ENCODE measurements at regions not wholly inside any gene's neighbourhood (a gene's known extent, or its start where the extent isn't known, plus 50 kb on each side); places are given as distances from the start of the nearest gene placed in this dataset.

DNA sequence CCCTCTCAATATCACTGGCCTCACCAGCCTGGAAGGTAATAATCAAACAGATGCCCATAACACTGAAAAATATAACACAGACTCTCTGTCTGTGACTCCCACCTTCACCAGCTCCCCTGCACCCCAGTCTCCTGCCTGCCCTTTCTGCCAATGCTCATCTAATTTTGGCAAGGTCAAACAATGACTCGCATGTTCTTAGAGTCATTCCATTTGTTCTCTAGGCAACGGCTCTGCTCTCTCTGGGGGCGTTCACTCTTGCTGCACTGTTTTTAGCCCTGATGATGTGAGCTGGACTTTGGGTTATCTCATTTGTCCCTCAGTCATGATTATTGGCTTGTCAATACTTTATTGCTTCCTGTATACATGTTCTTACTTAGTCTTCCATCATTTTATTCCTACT is 691.8 kb downstream of the FLRT2 start:
- Histone ChIP-seq H3K4me3 (ENCODE audit: low read length in 2 of 2) (no peak overlapping the region), H3K27me3 (ENCODE audit: control insufficient read depth in 2 of 2, insufficient read depth in 2 of 2, low read length in 2 of 2) (no peaks in the 10 kb centered on the region), H3K9ac (ENCODE audit: low read depth in 1 of 2, low read length in 2 of 2) (no peak overlapping the region), H3K36me3 (ENCODE audit: control insufficient read depth in 2 of 2, insufficient read depth in 2 of 2, low read length in 2 of 2) (no peaks in the 10 kb centered on the region), H3K4me1 (ENCODE audit: control insufficient read depth in 2 of 2, insufficient read depth in 2 of 2, low read length in 2 of 2) (no peaks in the 10 kb centered on the region), H3K27ac (ENCODE audit: low read depth in 2 of 2, low read length in 2 of 2) (no peak overlapping the region), H3K9me3 (ENCODE audit: control insufficient read depth in 2 of 2, low read length in 2 of 2) (no peaks in the 10 kb centered on the region)

DNA sequence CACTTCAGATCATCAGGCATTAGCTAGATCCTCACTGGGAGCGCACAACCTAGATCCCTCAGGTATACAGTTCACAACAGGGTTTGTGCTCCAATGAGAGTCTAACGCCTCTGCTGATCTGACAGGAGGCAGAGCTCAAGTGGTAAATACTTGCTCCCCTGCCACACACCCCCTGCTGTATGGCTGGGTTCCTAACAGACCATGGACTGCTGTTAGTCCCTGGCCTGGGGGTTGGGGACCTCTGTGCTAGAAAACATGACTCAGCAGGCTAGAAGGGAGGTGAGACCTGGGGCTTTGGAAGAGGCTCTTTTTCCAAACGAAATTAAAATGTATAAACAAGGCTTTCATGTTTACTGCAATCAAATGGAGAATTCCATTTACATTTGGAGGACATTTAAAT is 691.1 kb downstream of the FLRT2 start:
- H3K9me3 ChIP-seq (ENCODE audit: control insufficient read depth in 2 of 2, low read length in 2 of 2), result no peaks in the 10 kb centered on the region
- H3K4me1 ChIP-seq (ENCODE audit: control insufficient read depth in 2 of 2, insufficient read depth in 2 of 2, low read length in 2 of 2), result no peaks in the 10 kb centered on the region
- H3K27ac ChIP-seq (ENCODE audit: low read depth in 2 of 2, low read length in 2 of 2), result no peak overlapping the region
- H3K27me3 ChIP-seq (ENCODE audit: control insufficient read depth in 2 of 2, insufficient read depth in 2 of 2, low read length in 2 of 2), result no peaks in the 10 kb centered on the region
- H3K36me3 ChIP-seq (ENCODE audit: control insufficient read depth in 2 of 2, insufficient read depth in 2 of 2, low read length in 2 of 2), result no peaks in the 10 kb centered on the region
- H3K9ac ChIP-seq (ENCODE audit: low read depth in 1 of 2, low read length in 2 of 2), result no peak overlapping the region
- no peak overlapping the region for H3K4me3 ChIP-seq (ENCODE audit: low read length in 2 of 2)

DNA sequence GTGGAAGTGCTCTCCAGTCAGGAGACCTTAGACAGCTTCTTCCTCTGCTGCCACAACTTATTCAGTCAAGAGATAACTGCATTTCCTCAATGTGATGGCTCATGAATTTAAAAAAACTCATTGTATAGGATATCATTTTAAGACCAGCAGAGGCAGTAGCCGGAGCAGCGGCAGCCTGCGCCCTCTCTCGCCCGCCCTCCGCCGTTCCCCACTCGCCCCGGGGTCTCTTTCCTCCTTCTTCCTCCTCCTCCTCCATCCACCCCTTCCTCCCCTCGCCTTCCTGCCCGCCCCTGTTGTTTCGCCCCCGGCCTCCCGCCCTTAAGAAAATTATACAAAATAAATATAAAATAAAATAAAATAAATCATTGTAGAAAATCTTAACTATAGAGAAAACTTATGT is 687.6 kb downstream of the FLRT2 start:
- H3K4me1 ChIP-seq (ENCODE audit: control insufficient read depth in 2 of 2, insufficient read depth in 2 of 2, low read length in 2 of 2), result no peaks in the 10 kb centered on the region
- H3K27me3 ChIP-seq (ENCODE audit: control insufficient read depth in 2 of 2, insufficient read depth in 2 of 2, low read length in 2 of 2), result no peaks in the 10 kb centered on the region
- no peak overlapping the region for H3K27ac ChIP-seq (ENCODE audit: low read depth in 2 of 2, low read length in 2 of 2)
- no peaks in the 10 kb centered on the region for H3K9me3 ChIP-seq (ENCODE audit: control insufficient read depth in 2 of 2, low read length in 2 of 2)
- no peaks in the 10 kb centered on the region for H3K36me3 ChIP-seq (ENCODE audit: control insufficient read depth in 2 of 2, insufficient read depth in 2 of 2, low read length in 2 of 2)
- H3K9ac ChIP-seq (ENCODE audit: low read depth in 1 of 2, low read length in 2 of 2), result no peak overlapping the region
- H3K4me3 ChIP-seq (ENCODE audit: low read length in 2 of 2), result no peak overlapping the region

DNA sequence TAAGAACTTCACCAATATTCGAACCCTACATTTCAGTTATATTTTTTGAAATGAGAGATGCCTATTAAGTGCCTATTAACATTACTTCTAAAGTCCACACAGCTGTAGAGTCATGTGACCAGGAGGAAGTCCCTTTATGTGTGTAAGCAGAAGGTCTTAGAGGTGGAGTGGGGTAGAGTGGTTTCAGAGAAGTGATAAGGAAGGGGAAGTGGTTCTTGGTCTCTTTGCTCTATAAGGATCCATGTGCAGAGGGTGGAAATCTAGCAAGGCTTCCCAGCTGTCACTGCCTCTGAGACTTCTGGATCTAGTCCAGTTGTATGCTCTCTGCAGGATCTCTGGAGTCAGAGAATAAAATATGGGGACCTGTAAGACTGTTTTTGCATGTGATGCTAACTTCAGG is 673.9 kb downstream of the FLRT2 start:
- Histone ChIP-seq H3K27ac (ENCODE audit: low read depth in 2 of 2, low read length in 2 of 2) (no peak overlapping the region), H3K36me3 (ENCODE audit: control insufficient read depth in 2 of 2, insufficient read depth in 2 of 2, low read length in 2 of 2) (no peaks in the 10 kb centered on the region), H3K4me3 (ENCODE audit: low read length in 2 of 2) (no peak overlapping the region), H3K27me3 (ENCODE audit: control insufficient read depth in 2 of 2, insufficient read depth in 2 of 2, low read length in 2 of 2) (no peaks in the 10 kb centered on the region), H3K9ac (ENCODE audit: low read depth in 1 of 2, low read length in 2 of 2) (no peak overlapping the region), H3K4me1 (ENCODE audit: control insufficient read depth in 2 of 2, insufficient read depth in 2 of 2, low read length in 2 of 2) (no peaks in the 10 kb centered on the region), H3K9me3 (ENCODE audit: control insufficient read depth in 2 of 2, low read length in 2 of 2) (peaks cover 0 to 3% of the 10 kb centered on the region in 2 donors)

DNA sequence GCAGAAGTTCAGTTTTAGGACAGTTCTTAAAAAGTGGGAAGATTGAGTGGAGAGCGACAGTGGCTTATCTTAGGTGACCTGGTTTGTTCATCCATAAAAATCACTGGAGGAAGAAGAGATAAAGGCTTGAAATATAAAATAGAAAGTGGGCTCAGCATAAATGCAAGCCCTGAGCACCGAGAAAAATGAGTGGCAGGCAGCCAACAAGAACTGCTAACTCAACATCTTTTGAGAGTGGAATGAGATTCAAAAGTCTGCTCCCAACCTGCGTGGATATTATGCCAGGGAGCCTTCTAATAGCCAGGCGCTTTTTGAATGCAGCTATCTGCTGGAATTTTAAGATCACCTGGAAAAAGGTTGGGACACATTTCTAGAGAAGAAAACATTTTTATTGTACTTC is 666.5 kb downstream of the FLRT2 start:
- Histone ChIP-seq H3K27me3 (ENCODE audit: control insufficient read depth in 2 of 2, insufficient read depth in 2 of 2, low read length in 2 of 2) (no peaks in the 10 kb centered on the region), H3K9me3 (ENCODE audit: control insufficient read depth in 2 of 2, low read length in 2 of 2) (peaks cover 0 to 2% of the 10 kb centered on the region in 2 donors), H3K4me3 (ENCODE audit: low read length in 2 of 2) (no peak overlapping the region), H3K9ac (ENCODE audit: low read depth in 1 of 2, low read length in 2 of 2) (no peak overlapping the region), H3K36me3 (ENCODE audit: control insufficient read depth in 2 of 2, insufficient read depth in 2 of 2, low read length in 2 of 2) (no peaks in the 10 kb centered on the region), H3K4me1 (ENCODE audit: control insufficient read depth in 2 of 2, insufficient read depth in 2 of 2, low read length in 2 of 2) (no peaks in the 10 kb centered on the region), H3K27ac (ENCODE audit: low read depth in 2 of 2, low read length in 2 of 2) (no peak overlapping the region)

DNA sequence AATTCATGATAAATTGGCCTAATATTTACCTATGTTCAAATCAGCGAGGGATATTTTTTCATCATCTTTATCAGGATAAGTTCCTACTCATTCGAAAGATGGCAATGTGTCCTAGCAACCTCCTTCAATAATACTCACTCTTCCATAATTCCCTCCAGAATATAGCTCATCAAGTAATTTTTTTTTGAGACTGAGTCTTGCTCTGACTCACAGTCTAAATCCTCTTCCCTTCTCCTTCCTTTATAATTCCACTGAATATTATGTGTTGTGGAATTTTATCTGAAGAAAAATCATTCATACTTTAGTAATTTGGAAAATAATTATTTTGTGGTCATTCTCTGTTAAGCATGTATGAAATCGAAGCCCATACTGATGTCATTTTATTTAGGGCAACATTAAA is 663.8 kb downstream of the FLRT2 start:
- H3K9me3 ChIP-seq (ENCODE audit: control insufficient read depth in 2 of 2, low read length in 2 of 2), result peaks cover 0 to 2% of the 10 kb centered on the region in 2 donors
- no peak overlapping the region for H3K4me3 ChIP-seq (ENCODE audit: low read length in 2 of 2)
- no peaks in the 10 kb centered on the region for H3K4me1 ChIP-seq (ENCODE audit: control insufficient read depth in 2 of 2, insufficient read depth in 2 of 2, low read length in 2 of 2)
- H3K36me3 ChIP-seq (ENCODE audit: control insufficient read depth in 2 of 2, insufficient read depth in 2 of 2, low read length in 2 of 2), result no peaks in the 10 kb centered on the region
- H3K27me3 ChIP-seq (ENCODE audit: control insufficient read depth in 2 of 2, insufficient read depth in 2 of 2, low read length in 2 of 2), result no peaks in the 10 kb centered on the region
- no peak overlapping the region for H3K27ac ChIP-seq (ENCODE audit: low read depth in 2 of 2, low read length in 2 of 2)
- H3K9ac ChIP-seq (ENCODE audit: low read depth in 1 of 2, low read length in 2 of 2), result no peak overlapping the region

DNA sequence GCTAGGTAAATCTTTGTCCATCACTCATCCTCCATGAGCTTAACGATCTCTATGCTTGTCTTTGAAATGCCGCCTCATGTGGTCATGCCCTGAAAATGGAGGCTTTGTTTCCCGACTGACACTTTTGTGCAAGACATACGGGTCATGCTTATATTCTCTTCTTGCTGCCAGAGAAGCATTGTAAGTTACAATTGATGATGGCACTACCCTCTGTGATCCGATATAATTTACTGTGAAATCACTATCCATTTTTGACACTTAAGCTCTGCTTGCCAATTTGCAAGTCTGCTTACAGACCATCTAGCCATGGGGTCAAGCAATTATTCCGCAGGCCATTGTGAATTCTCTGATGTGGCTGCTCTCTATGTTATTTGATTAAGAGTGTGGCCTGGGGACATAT is 650.0 kb downstream of the FLRT2 start:
- Histone ChIP-seq H3K4me1 (ENCODE audit: control insufficient read depth in 2 of 2, insufficient read depth in 2 of 2, low read length in 2 of 2) (no peaks in the 10 kb centered on the region), H3K4me3 (ENCODE audit: low read length in 2 of 2) (no peak overlapping the region), H3K27ac (ENCODE audit: low read depth in 2 of 2, low read length in 2 of 2) (no peak overlapping the region), H3K9ac (ENCODE audit: low read depth in 1 of 2, low read length in 2 of 2) (no peak overlapping the region), H3K9me3 (ENCODE audit: control insufficient read depth in 2 of 2, low read length in 2 of 2) (peaks cover 2% of the 10 kb centered on the region in 2 donors), H3K27me3 (ENCODE audit: control insufficient read depth in 2 of 2, insufficient read depth in 2 of 2, low read length in 2 of 2) (no peaks in the 10 kb centered on the region), H3K36me3 (ENCODE audit: control insufficient read depth in 2 of 2, insufficient read depth in 2 of 2, low read length in 2 of 2) (no peaks in the 10 kb centered on the region)

DNA sequence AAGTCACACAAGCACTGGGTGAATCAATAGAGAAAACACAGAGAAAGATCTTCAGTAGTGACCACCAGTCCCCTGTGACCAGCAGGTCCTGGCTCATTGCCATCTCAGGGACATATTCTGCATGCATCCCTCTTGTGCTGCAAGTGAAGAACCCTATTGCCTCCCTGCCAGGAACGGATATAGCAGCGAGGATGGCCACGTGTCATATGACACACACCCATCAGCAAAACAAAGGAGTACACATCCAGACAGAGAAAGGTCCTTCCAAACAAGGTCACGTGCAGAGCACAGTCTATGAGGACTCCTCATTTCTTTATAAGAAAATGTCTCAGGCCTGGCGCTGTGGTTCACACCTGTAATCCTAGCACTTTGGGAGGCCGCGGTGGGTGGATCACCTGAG is 638.4 kb downstream of the FLRT2 start:
- H3K9ac ChIP-seq (ENCODE audit: low read depth in 1 of 2, low read length in 2 of 2), result no peak overlapping the region
- no peaks in the 10 kb centered on the region for H3K9me3 ChIP-seq (ENCODE audit: control insufficient read depth in 2 of 2, low read length in 2 of 2)
- no peaks in the 10 kb centered on the region for H3K27me3 ChIP-seq (ENCODE audit: control insufficient read depth in 2 of 2, insufficient read depth in 2 of 2, low read length in 2 of 2)
- no peak overlapping the region for H3K4me3 ChIP-seq (ENCODE audit: low read length in 2 of 2)
- no peak overlapping the region for H3K27ac ChIP-seq (ENCODE audit: low read depth in 2 of 2, low read length in 2 of 2)
- no peaks in the 10 kb centered on the region for H3K36me3 ChIP-seq (ENCODE audit: control insufficient read depth in 2 of 2, insufficient read depth in 2 of 2, low read length in 2 of 2)
- H3K4me1 ChIP-seq (ENCODE audit: control insufficient read depth in 2 of 2, insufficient read depth in 2 of 2, low read length in 2 of 2), result no peaks in the 10 kb centered on the region

DNA sequence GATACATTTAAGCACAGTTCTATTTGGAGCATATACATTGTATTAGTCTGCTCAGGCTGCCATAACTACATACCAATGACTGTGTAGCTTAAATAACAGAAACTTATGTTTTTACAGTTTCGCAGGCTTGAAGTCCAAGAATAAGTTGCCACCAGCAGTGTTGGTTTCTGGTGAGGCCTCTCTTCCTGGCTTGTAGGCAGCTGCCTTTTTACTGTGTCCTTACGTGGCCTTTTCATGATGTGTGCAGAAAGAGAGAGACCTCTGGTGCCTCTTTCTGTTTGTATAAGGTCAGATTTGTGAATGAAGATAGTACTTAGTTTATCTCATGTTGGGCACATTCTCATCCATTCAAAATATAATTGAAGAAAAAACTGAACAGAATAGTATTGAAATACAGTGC is 636.6 kb downstream of the FLRT2 start:
- H3K27ac ChIP-seq (ENCODE audit: low read depth in 2 of 2, low read length in 2 of 2), result no peak overlapping the region
- no peaks in the 10 kb centered on the region for H3K9me3 ChIP-seq (ENCODE audit: control insufficient read depth in 2 of 2, low read length in 2 of 2)
- no peak overlapping the region for H3K4me3 ChIP-seq (ENCODE audit: low read length in 2 of 2)
- H3K9ac ChIP-seq (ENCODE audit: low read depth in 1 of 2, low read length in 2 of 2), result no peak overlapping the region
- no peaks in the 10 kb centered on the region for H3K27me3 ChIP-seq (ENCODE audit: control insufficient read depth in 2 of 2, insufficient read depth in 2 of 2, low read length in 2 of 2)
- H3K36me3 ChIP-seq (ENCODE audit: control insufficient read depth in 2 of 2, insufficient read depth in 2 of 2, low read length in 2 of 2), result no peaks in the 10 kb centered on the region
- no peaks in the 10 kb centered on the region for H3K4me1 ChIP-seq (ENCODE audit: control insufficient read depth in 2 of 2, insufficient read depth in 2 of 2, low read length in 2 of 2)

DNA sequence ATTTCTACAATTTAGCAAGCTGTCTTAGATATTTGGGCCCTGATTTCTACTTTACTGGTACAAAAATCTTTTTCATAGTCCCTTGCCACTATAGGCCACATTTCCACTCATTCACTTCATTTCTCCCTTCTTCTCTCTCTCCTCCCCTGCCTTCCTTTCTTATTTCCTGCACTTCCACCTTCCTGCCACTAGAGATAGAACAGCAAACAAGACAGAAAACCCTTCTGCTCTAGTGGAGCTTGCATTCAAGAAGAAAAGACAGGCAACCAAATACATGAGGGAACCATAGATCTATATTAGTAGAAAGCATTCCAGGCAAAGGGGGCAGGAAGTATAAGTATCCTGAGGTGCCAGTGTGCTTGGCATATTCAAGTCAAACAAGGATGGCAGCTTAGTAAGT is 623.5 kb downstream of the FLRT2 start:
- Histone ChIP-seq H3K4me1 (ENCODE audit: control insufficient read depth in 2 of 2, insufficient read depth in 2 of 2, low read length in 2 of 2) (no peaks in the 10 kb centered on the region), H3K27me3 (ENCODE audit: control insufficient read depth in 2 of 2, insufficient read depth in 2 of 2, low read length in 2 of 2) (no peaks in the 10 kb centered on the region), H3K4me3 (ENCODE audit: low read length in 2 of 2) (no peak overlapping the region), H3K27ac (ENCODE audit: low read depth in 2 of 2, low read length in 2 of 2) (no peak overlapping the region), H3K9ac (ENCODE audit: low read depth in 1 of 2, low read length in 2 of 2) (no peak overlapping the region), H3K9me3 (ENCODE audit: control insufficient read depth in 2 of 2, low read length in 2 of 2) (no peaks in the 10 kb centered on the region), H3K36me3 (ENCODE audit: control insufficient read depth in 2 of 2, insufficient read depth in 2 of 2, low read length in 2 of 2) (no peaks in the 10 kb centered on the region)

DNA sequence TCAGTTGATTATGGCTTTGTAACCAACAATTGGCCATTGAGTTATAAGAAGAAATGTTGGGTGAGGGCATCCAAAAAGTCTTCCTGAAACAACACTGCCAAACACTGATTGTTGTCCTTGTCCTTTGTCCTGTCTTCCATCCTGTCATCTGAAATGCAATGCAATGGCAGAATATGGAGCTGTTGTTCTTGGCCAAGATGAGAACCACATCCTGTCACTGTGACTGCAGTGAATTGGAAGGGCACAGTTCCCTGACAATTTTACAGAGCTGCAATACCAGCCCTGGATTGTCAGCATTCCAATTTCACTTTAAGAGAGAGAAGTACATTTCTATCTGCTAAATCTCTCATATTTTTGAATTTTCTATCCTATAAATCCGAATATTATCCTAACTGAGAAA is 613.3 kb downstream of the FLRT2 start:
- H3K9ac ChIP-seq (ENCODE audit: low read depth in 1 of 2, low read length in 2 of 2), result no peak overlapping the region
- H3K27me3 ChIP-seq (ENCODE audit: control insufficient read depth in 2 of 2, insufficient read depth in 2 of 2, low read length in 2 of 2), result no peaks in the 10 kb centered on the region
- H3K27ac ChIP-seq (ENCODE audit: low read depth in 2 of 2, low read length in 2 of 2), result no peak overlapping the region
- H3K4me3 ChIP-seq (ENCODE audit: low read length in 2 of 2), result no peak overlapping the region
- no peaks in the 10 kb centered on the region for H3K36me3 ChIP-seq (ENCODE audit: control insufficient read depth in 2 of 2, insufficient read depth in 2 of 2, low read length in 2 of 2)
- H3K9me3 ChIP-seq (ENCODE audit: control insufficient read depth in 2 of 2, low read length in 2 of 2), result peaks cover 0 to 3% of the 10 kb centered on the region in 2 donors
- no peaks in the 10 kb centered on the region for H3K4me1 ChIP-seq (ENCODE audit: control insufficient read depth in 2 of 2, insufficient read depth in 2 of 2, low read length in 2 of 2)
